ENCODE measurements at regions not wholly inside any gene's neighbourhood (a gene's known extent, or its start where the extent isn't known, plus 50 kb on each side); places are given as distances from the start of the nearest gene placed in this dataset.

- no peak for DNase-seq (ENCODE audit: low read depth, low spot score)
Measured at GRCh38 chrX:78493180-78493579, 165.8 kb upstream of the CYSLTR1 start.

DNA sequence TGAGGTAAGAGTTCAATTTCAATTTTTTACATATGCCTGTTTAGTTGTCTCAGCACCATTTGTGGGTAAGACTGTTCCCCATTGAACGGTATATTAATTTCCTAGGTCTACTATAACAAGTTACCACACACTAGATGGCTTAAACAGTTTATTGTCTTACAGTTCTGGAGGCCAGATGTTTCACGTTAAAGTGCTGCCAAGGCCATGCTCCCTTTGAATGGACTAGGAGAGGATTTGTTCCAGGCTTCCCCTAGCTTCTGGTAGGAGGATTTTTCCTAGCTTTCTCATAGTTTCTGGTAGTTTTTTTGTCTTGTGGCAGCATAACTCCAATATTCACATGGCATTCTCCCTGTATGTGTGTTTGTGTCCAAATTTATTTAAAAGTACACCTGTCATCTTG lies 149.3 kb upstream of the CYSLTR1 start:
- no peak for DNase-seq (ENCODE audit: low read depth, low spot score)

GRCh38 chrX:78456909-78457308 lies 129.5 kb upstream of the CYSLTR1 start:
- no peak for DNase-seq (ENCODE audit: low read depth, low spot score)

- DNase-seq (ENCODE audit: low read depth, low spot score), result no peak
Measured at GRCh38 chrX:78455901-78456300, 128.5 kb upstream of the CYSLTR1 start.

DNA sequence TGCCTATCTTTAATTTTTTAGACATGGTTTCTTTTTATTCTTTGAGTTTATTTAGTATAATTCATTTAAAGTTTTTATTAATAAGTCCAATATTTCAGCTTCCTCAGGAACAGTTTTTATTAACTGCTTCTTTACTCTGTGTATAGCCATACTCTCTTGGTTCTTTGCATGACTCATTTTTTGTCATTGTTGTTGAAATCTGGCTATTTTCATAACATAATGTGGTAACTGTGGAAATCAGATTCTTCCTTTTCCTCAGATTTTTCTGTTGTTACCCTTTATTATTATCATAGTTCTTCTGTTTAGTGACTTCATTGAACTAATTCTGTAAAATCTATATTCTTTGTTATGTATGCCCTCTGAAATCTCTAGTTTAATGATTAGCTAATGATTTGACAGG lies 124.9 kb upstream of the CYSLTR1 start:
- DNase-seq (ENCODE audit: low read depth, low spot score), result no peak

DNA sequence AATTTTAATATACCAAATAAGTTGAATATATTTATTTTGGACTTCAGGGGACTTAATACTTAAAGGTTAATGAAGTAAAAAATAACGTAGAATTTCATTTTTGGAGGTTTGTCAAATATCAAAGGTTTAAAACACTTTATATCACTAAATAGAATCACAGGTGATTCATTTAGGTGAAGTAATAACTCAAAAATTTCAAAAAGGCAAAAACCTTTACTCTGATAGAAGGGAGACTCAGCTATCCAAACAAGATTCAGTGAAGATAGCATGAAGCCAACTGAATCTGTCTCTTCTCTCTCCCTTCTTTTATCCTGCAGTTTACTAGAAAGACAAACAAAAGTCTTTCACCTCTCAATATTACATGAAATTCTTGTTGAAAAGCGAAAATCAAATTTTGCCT lies 110.2 kb upstream of the CYSLTR1 start:
- DNase-seq (ENCODE audit: low read depth, low spot score), result no peak

DNA sequence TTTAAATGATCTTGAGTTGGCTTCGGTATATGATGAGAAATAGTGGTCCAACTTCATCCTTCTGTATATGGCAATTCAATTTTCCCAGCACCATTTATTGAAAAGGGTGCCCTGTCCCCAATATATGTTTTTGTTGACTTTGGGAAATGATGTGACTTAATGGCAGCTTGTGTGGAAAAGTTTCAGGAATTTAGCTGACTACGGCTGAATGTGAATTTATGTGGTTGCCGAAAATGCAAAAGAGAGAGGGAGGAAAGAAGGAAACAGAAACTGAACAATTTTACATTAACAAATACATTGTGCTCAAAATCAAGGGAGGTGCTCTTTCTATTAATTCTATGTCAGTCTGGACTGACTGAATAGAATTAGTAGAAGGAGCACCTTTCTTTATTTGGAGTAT lies 101.8 kb upstream of the CYSLTR1 start:
- no peak for DNase-seq (ENCODE audit: low read depth, low spot score)

GRCh38 chrX:78388663-78389062 lies 61.3 kb upstream of the CYSLTR1 start:
- DNase-seq (ENCODE audit: low read depth, low spot score), result no peak

DNA sequence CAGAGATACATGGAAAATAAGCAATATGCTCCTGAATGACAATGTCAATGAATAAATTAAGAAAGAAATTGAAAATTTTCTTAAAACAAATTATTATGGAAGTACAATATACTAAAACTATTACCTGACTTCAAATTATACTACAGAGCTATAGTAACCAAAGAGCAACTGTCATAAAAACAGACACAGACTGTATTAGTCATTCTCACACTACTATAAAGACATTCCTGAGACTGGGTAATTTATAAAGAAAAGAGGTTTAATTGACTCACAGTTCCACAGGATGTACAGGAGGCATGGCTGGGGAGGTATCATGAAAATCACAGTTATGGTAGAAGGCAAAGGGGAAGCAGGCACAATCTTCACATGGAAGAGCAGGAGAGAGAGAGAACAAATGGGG lies 60.0 kb upstream of the CYSLTR1 start:
- no peak for DNase-seq (ENCODE audit: low read depth, low spot score)

DNA sequence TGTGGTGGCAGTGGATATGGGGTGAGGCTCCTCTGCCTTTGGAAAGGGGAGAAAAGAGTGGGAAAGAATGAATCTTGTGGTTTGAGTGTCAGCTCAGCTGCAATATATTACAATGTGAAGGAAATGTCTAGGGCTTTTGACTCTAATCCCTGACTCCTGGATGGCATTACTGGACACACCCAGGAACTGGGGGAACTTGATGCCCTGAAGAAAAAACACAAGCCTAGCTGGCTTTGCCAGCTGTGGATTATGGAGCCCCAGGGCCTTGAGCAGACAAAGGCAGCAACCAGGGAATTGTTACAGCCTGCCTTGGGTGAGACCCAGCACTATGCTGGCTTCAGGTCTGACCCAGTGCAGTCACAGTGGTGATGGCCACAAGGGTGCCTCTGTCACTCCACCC lies 57.1 kb upstream of the CYSLTR1 start:
- DNase-seq (ENCODE audit: low read depth, low spot score), result no peak

GRCh38 chrX:78383594-78383993 lies 56.2 kb upstream of the CYSLTR1 start:
- DNase-seq (ENCODE audit: low read depth, low spot score), result no peak

- DNase-seq (ENCODE audit: low read depth, low spot score), result no peak
Measured at GRCh38 chrX:78378476-78379115, 51.2 kb upstream of the CYSLTR1 start.
